ENCODE measurements at regions not wholly inside any gene's neighbourhood (a gene's known extent, or its start where the extent isn't known, plus 50 kb on each side); places are given as distances from the start of the nearest gene placed in this dataset.
"Not testable (repeated sequence)": the region's sequence is repeated elsewhere in the genome, so short reads cannot be mapped to it uniquely, and the experiment has no call there.

GRCh38 chr10:85400981-85401695 is 965.5 kb downstream of the GRID1 start:
- TF ChIP-seq ZFX (IDR thresholded peaks at IDR 0.05; ENCODE audit: borderline replicate concordance) = no peak
- TF ChIP-seq, protein P1, sequence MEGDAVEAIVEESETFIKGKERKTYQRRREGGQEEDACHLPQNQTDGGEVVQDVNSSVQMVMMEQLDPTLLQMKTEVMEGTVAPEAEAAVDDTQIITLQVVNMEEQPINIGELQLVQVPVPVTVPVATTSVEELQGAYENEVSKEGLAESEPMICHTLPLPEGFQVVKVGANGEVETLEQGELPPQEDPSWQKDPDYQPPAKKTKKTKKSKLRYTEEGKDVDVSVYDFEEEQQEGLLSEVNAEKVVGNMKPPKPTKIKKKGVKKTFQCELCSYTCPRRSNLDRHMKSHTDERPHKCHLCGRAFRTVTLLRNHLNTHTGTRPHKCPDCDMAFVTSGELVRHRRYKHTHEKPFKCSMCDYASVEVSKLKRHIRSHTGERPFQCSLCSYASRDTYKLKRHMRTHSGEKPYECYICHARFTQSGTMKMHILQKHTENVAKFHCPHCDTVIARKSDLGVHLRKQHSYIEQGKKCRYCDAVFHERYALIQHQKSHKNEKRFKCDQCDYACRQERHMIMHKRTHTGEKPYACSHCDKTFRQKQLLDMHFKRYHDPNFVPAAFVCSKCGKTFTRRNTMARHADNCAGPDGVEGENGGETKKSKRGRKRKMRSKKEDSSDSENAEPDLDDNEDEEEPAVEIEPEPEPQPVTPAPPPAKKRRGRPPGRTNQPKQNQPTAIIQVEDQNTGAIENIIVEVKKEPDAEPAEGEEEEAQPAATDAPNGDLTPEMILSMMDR (IDR thresholded peaks at IDR 0.05) = no peak
- no peak overlapping the region for H3K27ac ChIP-seq

- no peak for TF ChIP-seq ZFX (IDR thresholded peaks at IDR 0.05; ENCODE audit: borderline replicate concordance)
- TF ChIP-seq, protein P1 (IDR thresholded peaks at IDR 0.05) = no peak
- H3K27ac ChIP-seq = no peak overlapping the region
Measured at GRCh38 chr10:85402541-85402940, 964.1 kb downstream of the GRID1 start.

GRCh38 chr10:85407088-85407487 is 959.5 kb downstream of the GRID1 start:
- TF ChIP-seq, protein P1 (IDR thresholded peaks at IDR 0.05) = no peak
- no peak for TF ChIP-seq ZFX (IDR thresholded peaks at IDR 0.05; ENCODE audit: borderline replicate concordance)

GRCh38 chr10:85408388-85408787 is 958.2 kb downstream of the GRID1 start:
- TF ChIP-seq, protein P1 (IDR thresholded peaks at IDR 0.05) = no peak
- no peak for TF ChIP-seq ZFX (IDR thresholded peaks at IDR 0.05; ENCODE audit: borderline replicate concordance)

More at GRCh38 chr10:85407088-85407487, 959.5 kb downstream of the GRID1 start:
- H3K27ac ChIP-seq = no peak overlapping the region

GRCh38 chr10:85410586-85410985 is 956.0 kb downstream of the GRID1 start:
- not testable (repeated sequence) for H3K27ac ChIP-seq

More at GRCh38 chr10:85408388-85408787, 958.2 kb downstream of the GRID1 start:
- no peak overlapping the region for H3K27ac ChIP-seq

GRCh38 chr10:85413570-85413969 is 953.0 kb downstream of the GRID1 start:
- no peak overlapping the region for H3K27ac ChIP-seq

GRCh38 chr10:85420501-85421191 is 945.9 kb downstream of the GRID1 start:
- no peak overlapping the region for H3K27ac ChIP-seq
- TF ChIP-seq, protein P1 (IDR thresholded peaks at IDR 0.05) = no peak
- no peak for TF ChIP-seq ZFX (IDR thresholded peaks at IDR 0.05; ENCODE audit: borderline replicate concordance)

More at GRCh38 chr10:85413570-85413969, 953.0 kb downstream of the GRID1 start:
- TF ChIP-seq ZFX (IDR thresholded peaks at IDR 0.05; ENCODE audit: borderline replicate concordance) = no peak
- TF ChIP-seq, protein P1 (IDR thresholded peaks at IDR 0.05) = no peak

Data from 22Rv1 (cell line).